Activated naive CD4-positive, alpha-beta T cell treated with anti-CD3 and anti-CD28 coated beads for 36 hours (primary cell): ENCODE measurements at regions not wholly inside any gene's neighbourhood (a gene's known extent, or its start where the extent isn't known, plus 50 kb on each side); places are given as distances from the start of the nearest gene placed in this dataset.

Source experiments
- CTCF ChIA-PET: fragments of 350-600 bp; sonication (Branson Sonifier 250); formaldehyde crosslinking; loops from one replicate; lab custom pipeline; 2021; ENCODE audit warnings: antibody characterized with exemption; lab: Charles Lee
- DNase-seq: peaks from one replicate; pipeline ENCODE4 v3.0.0-alpha.2; 2020
- H3K27ac Mint-ChIP-seq: one replicate; pipeline ENCODE4 v1.8.0; 2021; ENCODE audit warnings: mild to moderate bottlenecking, mixed read lengths
- H3K27me3 Mint-ChIP-seq: one replicate; pipeline ENCODE4 v1.8.0; 2021; ENCODE audit warnings: low read depth, mixed read lengths
- H3K36me3 Mint-ChIP-seq: one replicate; pipeline ENCODE4 v1.8.0; 2021; ENCODE audit warnings: low read depth, mixed read lengths
- H3K4me1 Mint-ChIP-seq: one replicate; pipeline ENCODE4 v1.8.0; 2021; ENCODE audit warnings: low read depth, mixed read lengths
- H3K4me3 Mint-ChIP-seq: one replicate; pipeline ENCODE4 v1.8.0; 2021; ENCODE audit warnings: mild to moderate bottlenecking, moderate library complexity, mixed read lengths
- H3K9me3 Mint-ChIP-seq: one replicate; pipeline ENCODE4 v1.8.0; 2021; ENCODE audit warnings: mixed read lengths
- intact Hi-C: fragments of 100-400 bp; cut with micrococcal nuclease; formaldehyde crosslinking; loops from one replicate; pipeline ENCODE4 v1.15.1; 2023

GRCh38 chr5:2334719-2335118, 416.8 kb downstream of the IRX2 start:
- H3K27me3 Mint-ChIP-seq: peaks cover 3% of the 10 kb centered on the region
- CTCF ChIA-PET: no interaction called here

GRCh38 chr5:2333291-2333690, 418.2 kb downstream of the IRX2 start:
- no peaks in the 10 kb centered on the region for H3K36me3 Mint-ChIP-seq
- CTCF ChIA-PET: no interaction called here
- peaks cover 3% of the 10 kb centered on the region for H3K27me3 Mint-ChIP-seq
- intact Hi-C loops: no loop called here
- H3K9me3 Mint-ChIP-seq: no peaks in the 10 kb centered on the region
- DNase-seq: no peak
- no peak overlapping the region for H3K4me3 Mint-ChIP-seq
- no peaks in the 10 kb centered on the region for H3K4me1 Mint-ChIP-seq
- no peak overlapping the region for H3K27ac Mint-ChIP-seq

More at GRCh38 chr5:2334719-2335118, 416.8 kb downstream of the IRX2 start:
- Mint-ChIP-seq H3K4me3 (no peak overlapping the region), H3K9me3 (no peaks in the 10 kb centered on the region), H3K36me3 (no peaks in the 10 kb centered on the region), H3K4me1 (no peaks in the 10 kb centered on the region), H3K27ac (no peak overlapping the region)
- DNase-seq: no peak
- intact Hi-C loops: no loop called here

- DNase-seq: no peak
- CTCF ChIA-PET: no interaction called here
- Mint-ChIP-seq H3K27me3 (peaks cover 3% of the 10 kb centered on the region), H3K9me3 (peaks cover 1% of the 10 kb centered on the region), H3K27ac (no peak overlapping the region), H3K4me3 (no peak overlapping the region), H3K36me3 (no peaks in the 10 kb centered on the region), H3K4me1 (no peaks in the 10 kb centered on the region)
- intact Hi-C loops: no loop called here
Observed at GRCh38 chr5:2332521-2332920, 419.0 kb downstream of the IRX2 start.

DNA sequence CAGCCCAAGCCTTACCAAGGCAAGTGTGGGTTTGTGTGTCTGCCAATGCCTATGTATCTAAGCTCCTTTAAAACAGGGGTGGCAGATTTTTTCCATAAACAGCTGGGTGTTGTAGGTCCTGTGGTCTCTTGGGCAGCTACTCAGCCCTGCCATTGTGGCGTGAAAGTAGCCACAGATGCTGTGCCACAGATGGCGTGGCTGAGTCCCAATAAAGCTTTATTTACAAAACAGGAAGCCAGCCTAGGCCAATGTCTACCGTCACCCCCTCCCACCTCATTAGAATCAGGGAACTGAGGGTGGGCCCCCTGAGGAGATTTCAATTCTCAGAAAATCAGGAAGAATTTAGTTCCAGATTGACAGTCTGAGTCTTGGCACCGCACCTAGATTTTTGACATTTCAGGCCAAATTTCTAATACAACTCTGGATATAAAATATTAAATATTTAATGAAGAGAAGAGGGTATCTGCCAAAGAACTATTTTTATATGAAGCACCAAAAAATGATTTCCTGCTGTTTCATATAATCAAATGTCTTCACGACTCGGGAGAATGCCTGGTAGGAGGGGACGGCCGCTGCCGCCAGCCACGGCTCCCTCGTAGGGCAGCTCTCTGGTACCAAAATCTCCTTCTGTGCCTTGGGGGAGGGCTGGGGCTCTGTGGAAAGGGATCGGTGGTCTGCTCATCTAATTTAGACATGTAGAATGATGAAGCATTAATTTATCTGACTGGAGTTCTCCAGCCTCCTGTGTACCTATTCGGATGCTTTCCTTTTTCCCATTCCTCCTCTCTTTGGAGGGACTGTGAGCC, 420.9 kb downstream of the IRX2 start:
- no peak for DNase-seq
- H3K4me1 Mint-ChIP-seq: no peaks in the 10 kb centered on the region
- H3K36me3 Mint-ChIP-seq: no peaks in the 10 kb centered on the region
- peaks cover 1% of the 10 kb centered on the region for H3K9me3 Mint-ChIP-seq
- intact Hi-C loops: no loop called here
- CTCF ChIA-PET: no interaction called here
- no peak overlapping the region for H3K27ac Mint-ChIP-seq
- H3K4me3 Mint-ChIP-seq: no peak overlapping the region
- H3K27me3 Mint-ChIP-seq: peaks cover 3% of the 10 kb centered on the region

DNA sequence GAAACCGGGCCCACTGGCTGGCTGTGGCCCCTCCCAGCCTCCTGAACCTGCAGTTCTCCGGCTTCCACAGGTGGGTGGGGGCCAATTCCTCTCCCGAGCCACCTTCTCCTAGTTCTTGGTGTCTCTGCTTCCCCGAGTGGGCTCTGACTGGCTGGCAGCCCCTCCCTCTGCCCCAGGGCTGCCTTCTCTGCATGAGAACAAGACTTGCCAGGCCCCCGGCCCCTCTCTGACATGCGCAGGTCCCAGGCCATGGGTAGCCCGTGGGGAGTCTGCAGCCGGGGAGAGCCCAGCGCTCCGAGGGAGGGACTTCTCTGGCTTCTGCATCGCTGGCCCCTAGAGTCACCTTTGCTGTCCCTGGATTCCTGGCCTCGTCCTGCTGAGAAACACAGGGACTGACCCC, 421.7 kb downstream of the IRX2 start:
- DNase-seq: no peak
- CTCF ChIA-PET: no interaction called here
- Mint-ChIP-seq H3K27me3 (peaks cover 3% of the 10 kb centered on the region), H3K9me3 (peaks cover 1% of the 10 kb centered on the region), H3K27ac (no peak overlapping the region), H3K4me1 (no peaks in the 10 kb centered on the region), H3K4me3 (no peak overlapping the region), H3K36me3 (no peaks in the 10 kb centered on the region)
- intact Hi-C loops: no loop called here

- H3K27ac Mint-ChIP-seq: no peak overlapping the region
- H3K4me1 Mint-ChIP-seq: no peaks in the 10 kb centered on the region
- intact Hi-C loops: no loop called here
- peaks cover 1% of the 10 kb centered on the region for H3K9me3 Mint-ChIP-seq
- H3K4me3 Mint-ChIP-seq: no peak overlapping the region
- no peak for DNase-seq
- H3K27me3 Mint-ChIP-seq: peaks cover 5% of the 10 kb centered on the region
- H3K36me3 Mint-ChIP-seq: no peaks in the 10 kb centered on the region
- CTCF ChIA-PET: no interaction called here
Observed at GRCh38 chr5:2326601-2327000, 424.9 kb downstream of the IRX2 start.

GRCh38 chr5:2324788-2325187, 426.7 kb downstream of the IRX2 start:
- Mint-ChIP-seq H3K4me1 (no peaks in the 10 kb centered on the region), H3K9me3 (peaks cover 1% of the 10 kb centered on the region), H3K27me3 (peaks cover 9% of the 10 kb centered on the region), H3K36me3 (no peaks in the 10 kb centered on the region), H3K27ac (no peak overlapping the region), H3K4me3 (no peak overlapping the region)
- DNase-seq: no peak
- intact Hi-C loops: no loop called here
- CTCF ChIA-PET: no interaction called here

- Mint-ChIP-seq H3K27ac (no peak overlapping the region), H3K9me3 (no peaks in the 10 kb centered on the region), H3K27me3 (peaks cover 14% of the 10 kb centered on the region), H3K4me1 (no peaks in the 10 kb centered on the region), H3K4me3 (no peak overlapping the region), H3K36me3 (no peaks in the 10 kb centered on the region)
- no peak for DNase-seq
- intact Hi-C loops: no loop called here
- CTCF ChIA-PET: no interaction called here
Observed at GRCh38 chr5:2320611-2321010, 430.9 kb downstream of the IRX2 start.

DNA sequence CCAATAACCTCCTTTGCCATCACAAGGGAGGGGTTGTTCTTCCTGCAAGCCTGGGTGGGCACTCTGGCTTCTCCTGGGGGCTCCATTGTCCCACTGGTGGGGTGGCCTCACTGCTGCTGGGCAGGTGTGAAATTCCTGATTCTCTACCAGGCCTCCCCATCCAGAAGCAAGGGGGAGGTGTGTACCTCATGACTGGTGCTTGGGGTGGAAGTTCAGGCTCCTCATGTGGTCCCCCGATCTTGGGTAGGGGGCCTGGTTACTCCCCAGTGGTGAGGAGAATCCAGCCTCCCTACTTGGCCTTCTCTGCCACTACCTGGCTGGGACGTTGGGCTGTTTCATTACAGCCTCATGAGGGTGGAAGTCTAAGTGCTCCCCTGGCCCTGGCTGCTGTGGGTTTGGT, 433.9 kb downstream of the IRX2 start:
- no peak for DNase-seq
- CTCF ChIA-PET: no interaction called here
- H3K36me3 Mint-ChIP-seq: no peaks in the 10 kb centered on the region
- H3K4me1 Mint-ChIP-seq: no peaks in the 10 kb centered on the region
- H3K27me3 Mint-ChIP-seq: peaks cover 8% of the 10 kb centered on the region
- no peak overlapping the region for H3K4me3 Mint-ChIP-seq
- intact Hi-C loops: no loop called here
- H3K27ac Mint-ChIP-seq: no peak overlapping the region
- H3K9me3 Mint-ChIP-seq: peaks cover 2% of the 10 kb centered on the region

DNA sequence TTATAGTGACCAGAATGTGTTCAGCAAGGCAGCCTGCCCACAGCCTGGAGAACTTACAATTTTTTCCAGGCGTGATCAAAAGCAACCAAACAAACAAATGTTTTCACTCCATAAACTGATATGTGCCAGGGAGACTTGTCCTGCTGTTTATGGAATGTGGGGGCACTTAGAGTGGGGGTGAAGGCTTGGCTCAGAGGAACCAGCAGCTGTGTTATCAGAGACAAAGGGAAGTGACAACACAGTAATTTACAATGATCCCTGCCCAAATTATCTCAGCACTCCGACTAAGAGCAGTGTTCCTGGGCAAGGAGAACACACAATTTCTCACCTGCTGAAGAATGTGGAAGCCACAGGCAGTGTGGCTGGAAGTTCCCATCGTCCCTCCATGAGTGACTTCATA, 429.1 kb upstream of the IRX4 start:
- Mint-ChIP-seq H3K36me3 (no peaks in the 10 kb centered on the region), H3K4me1 (no peaks in the 10 kb centered on the region), H3K9me3 (peaks cover 2% of the 10 kb centered on the region), H3K27ac (no peak overlapping the region), H3K27me3 (no peaks in the 10 kb centered on the region), H3K4me3 (no peak overlapping the region)
- no peak for DNase-seq
- CTCF ChIA-PET: no interaction called here
- intact Hi-C loops: no loop called here

- H3K9me3 Mint-ChIP-seq: peaks cover 2% of the 10 kb centered on the region
- DNase-seq: no peak
- CTCF ChIA-PET: no interaction called here
- H3K36me3 Mint-ChIP-seq: no peaks in the 10 kb centered on the region
- H3K4me3 Mint-ChIP-seq: no peak overlapping the region
- no peaks in the 10 kb centered on the region for H3K4me1 Mint-ChIP-seq
- H3K27ac Mint-ChIP-seq: no peak overlapping the region
- H3K27me3 Mint-ChIP-seq: no peaks in the 10 kb centered on the region
- intact Hi-C loops: no loop called here
Observed at GRCh38 chr5:2310946-2311345, 428.2 kb upstream of the IRX4 start.

GRCh38 chr5:2307631-2308030, 424.9 kb upstream of the IRX4 start:
- Mint-ChIP-seq H3K27ac (no peak overlapping the region), H3K27me3 (no peaks in the 10 kb centered on the region)

GRCh38 chr5:2306711-2307110, 424.0 kb upstream of the IRX4 start:
- H3K9me3 Mint-ChIP-seq: no peaks in the 10 kb centered on the region
- intact Hi-C loops: no loop called here
- no peak for DNase-seq
- no peaks in the 10 kb centered on the region for H3K27me3 Mint-ChIP-seq
- no peaks in the 10 kb centered on the region for H3K36me3 Mint-ChIP-seq
- no peaks in the 10 kb centered on the region for H3K4me1 Mint-ChIP-seq
- CTCF ChIA-PET: no interaction called here
- no peak overlapping the region for H3K4me3 Mint-ChIP-seq
- no peak overlapping the region for H3K27ac Mint-ChIP-seq

More at GRCh38 chr5:2307631-2308030, 424.9 kb upstream of the IRX4 start:
- intact Hi-C loops: no loop called here
- CTCF ChIA-PET: no interaction called here
- Mint-ChIP-seq H3K4me3 (no peak overlapping the region), H3K9me3 (no peaks in the 10 kb centered on the region), H3K4me1 (no peaks in the 10 kb centered on the region), H3K36me3 (no peaks in the 10 kb centered on the region)
- DNase-seq: no peak
